Putamen (tissue), 1 donor: ENCODE measurements at regions not wholly inside any gene's neighbourhood (a gene's known extent, or its start where the extent isn't known, plus 50 kb on each side); places are given as distances from the start of the nearest gene placed in this dataset.

Experiments
- DNase-seq: peaks from one replicate; pipeline ENCODE4 v3.0.0-alpha.2; 2016; ENCODE audit warnings: low spot score

DNA sequence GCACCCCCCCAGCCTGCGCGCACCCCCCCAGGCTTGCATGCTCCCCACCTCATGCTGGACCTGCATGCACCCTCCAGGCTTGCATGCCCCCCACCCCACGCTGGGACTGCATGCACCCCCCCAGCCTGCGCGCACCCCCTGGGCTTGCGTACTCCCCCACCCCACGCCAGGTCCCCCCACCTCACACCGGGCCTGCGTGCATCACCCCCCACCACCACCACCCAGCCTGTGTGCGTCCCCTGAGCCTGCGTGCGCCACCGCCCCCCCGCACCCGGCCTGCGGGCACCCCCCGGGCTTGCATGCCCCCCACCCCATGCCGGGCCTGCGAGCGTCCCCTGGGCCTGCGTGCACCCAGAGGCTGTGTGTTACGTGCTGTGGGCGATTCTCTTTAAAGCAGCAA lies 61.0 kb upstream of the SLCO4A1 start:
- DNase-seq: no peak

DNA sequence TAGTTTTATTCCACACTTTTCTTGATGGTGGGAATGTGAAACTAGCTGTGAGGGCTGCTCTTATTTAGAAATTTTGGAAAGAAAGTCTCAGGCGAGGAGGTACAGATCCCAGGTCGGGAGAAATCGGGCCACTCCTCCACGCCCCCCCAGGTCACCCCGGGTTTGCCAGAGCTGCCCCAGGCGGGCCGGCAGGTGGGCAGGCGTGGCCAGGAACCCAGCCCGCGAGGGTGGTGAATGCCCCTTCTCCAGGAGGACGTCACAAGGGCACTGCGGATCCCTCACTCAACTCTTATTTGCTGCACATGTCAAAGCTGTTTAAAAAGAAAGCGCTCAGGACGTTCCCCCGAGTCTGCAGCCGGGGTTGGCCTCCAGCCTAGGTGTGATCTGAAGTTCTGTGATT lies 60.5 kb upstream of the SLCO4A1 start:
- no peak for DNase-seq

DNA sequence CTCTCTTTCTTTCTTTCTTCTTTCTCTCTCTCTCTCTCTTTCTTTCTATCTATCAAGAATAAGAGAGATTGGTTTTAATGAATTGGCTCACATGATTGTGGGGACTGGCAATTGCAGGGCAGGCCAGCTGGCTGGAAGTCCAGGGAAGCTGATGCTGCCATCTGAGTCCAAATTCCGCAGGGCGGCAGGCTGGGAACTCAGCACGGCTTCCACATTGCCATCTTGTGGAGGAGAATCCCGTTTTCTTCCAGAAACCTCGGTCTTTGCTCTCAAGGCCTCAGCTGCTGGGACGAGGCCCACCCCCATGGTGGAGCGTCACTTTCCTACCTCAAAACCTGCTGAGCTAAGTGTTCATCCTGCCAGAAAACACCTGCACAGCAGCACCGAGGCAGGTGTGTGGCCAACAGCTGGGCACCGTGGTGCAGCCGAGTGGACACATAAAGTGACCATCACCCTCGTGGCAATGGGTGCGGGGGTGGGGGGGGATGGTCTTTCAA lies 58.8 kb upstream of the SLCO4A1 start:
- DNase-seq: peak; percentile 9

DNA sequence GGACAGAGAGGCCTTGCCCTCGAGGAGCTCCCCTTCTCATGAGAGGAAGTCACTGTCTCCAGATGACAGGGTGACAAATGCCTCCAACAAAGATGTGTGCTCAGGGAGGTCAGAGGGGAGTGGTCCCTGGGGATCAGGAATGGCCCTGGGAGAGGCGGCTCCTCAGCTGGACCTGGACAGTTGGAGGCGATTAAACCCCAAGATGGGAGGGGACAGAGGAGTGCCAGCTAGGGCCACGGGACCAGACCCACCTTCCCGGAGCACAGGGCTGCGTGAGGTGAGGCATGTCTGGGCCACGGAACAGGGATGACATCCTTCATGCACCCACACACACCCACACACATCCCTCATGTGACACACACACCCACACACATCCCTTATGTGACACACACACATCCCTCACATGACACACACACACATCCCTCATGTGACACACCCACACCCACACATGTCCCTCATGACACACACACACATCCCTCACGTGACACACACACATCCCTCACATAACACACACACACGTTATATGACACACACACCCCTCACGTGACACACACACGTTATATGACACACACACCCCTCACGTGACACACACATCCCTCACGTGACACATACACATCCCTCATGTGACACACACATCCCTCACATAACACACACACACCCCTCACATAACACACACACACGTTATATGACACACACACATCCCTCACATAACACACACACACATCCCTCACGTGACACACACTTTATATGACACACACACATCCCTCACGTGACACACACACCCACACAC lies 57.4 kb upstream of the SLCO4A1 start:
- no peak for DNase-seq

DNA sequence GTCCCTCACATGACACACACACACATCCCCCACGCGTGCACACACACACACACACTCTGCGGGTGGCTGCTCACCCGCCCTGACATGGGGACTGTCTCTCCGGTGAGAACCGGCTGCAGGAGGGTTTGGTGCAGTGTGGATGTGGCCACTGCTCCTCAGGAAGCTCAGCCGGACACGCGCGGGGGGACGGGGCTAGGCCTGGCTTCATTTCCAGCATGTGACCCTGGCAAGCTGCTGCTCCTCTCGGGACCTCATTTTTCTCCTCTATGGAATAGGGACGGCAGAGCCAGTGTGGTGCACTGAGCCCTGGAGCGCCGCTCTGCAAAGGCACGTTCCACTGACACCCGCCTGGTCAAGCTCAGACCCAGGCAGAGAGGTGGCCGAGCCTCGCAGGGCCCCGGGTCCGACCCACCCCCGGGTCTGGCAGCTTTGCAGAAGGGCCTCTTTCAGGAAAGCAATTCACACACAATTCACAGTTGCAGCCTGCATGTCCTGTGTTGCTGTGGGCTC lies 56.8 kb upstream of the SLCO4A1 start:
- DNase-seq: no peak

DNA sequence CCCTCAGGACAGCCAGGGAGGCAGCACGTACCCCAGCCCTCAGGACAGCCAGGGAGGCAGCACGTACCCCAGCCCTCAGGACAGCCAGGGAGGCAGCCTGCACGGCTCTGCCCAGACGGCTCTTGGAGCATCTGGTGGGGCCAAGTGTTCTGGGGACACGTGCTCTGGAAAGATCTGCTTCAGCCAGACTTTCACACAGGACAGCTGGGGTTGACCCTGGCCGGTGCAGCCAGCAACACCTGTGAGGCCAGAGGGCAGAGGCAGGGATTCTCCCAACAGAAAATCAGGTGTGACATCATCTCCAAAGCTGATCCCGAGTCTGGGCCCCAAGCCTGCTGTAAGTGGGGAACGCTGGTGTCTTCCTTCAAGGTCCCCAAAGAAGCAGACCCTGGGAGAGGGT lies 55.5 kb upstream of the SLCO4A1 start:
- no peak for DNase-seq

DNA sequence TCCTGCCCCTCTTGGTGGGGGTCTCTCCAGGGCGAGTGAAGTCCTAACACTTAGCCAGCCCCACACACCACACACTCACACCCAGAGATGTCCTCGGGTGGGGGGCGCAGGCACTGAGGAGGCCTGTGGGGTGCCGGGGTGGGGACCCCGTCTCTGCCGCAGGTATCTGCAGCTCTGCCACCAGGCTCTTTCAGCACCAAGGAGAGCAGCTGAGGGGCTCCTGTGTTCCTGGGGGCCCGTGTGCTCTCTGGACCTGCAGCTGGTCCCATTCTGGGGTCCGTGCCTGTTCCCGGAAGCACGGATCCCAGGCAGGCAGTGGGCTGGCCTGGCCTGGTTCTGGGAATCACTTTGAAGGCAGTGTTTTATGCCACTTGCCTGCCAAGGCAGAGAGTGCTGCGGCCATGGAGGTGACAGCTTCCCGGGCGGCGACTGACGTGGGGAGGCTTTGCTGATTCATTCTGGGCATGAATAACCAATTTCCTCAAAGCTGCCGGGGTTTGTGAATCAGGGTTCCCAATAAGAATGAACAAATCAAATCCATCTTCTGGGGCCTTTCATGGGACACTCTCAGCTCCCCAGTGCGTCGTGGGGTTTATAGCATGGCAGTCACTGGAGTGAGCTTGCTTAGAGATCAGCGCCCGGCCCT lies 54.4 kb upstream of the SLCO4A1 start:
- no peak for DNase-seq

DNA sequence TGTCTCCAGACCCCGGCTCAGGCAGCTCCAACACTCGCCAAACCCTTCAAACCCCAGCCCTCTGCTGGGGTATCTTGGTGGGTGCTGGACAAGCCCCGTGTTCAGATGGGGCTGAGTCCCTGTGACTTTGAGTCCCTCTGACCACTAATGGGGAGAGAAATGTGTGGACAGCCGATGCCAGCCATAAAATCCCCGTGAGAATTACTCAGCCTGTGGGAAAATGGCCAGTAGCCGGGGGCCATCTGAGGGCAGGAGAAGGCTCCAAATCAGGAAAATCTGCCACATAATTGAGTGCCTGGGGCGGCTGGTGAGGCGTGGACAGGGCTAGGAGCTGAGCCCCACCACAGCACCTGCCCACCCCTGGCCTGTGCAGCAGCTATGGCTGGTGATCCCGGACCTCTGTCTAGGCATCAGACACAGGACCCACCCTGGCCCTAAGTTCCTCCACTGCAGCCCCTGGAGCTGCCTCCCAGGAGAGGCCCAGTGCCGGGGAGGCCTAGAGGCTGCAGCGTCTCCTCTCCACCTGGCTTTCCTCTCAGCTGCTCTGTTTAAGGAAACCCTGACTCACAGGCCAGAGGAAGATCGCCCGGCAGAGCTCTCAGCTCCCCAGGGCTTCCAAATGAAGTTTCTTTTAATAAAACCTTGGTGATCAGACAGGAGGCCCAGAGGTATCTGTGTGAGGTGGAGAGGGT lies 53.7 kb upstream of the SLCO4A1 start:
- DNase-seq: no peak

DNA sequence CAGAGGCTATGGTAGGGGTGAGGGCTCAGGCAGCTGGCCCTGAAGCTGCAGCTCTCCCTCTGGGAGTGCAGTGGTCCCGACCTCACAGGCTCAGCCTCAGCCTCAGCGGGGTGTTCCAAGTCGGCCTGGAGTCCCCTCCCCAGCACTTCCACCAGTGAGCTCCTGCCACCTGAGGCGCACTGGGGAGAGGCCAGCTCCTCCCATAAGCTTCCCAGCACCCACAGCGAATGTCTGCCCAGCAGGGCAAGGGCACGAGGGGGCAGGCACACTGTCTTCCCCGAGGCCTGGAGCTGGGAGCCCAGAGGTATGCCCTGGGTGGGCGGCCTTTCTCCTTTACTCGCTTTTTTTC lies 53.2 kb upstream of the SLCO4A1 start:
- no peak for DNase-seq

DNA sequence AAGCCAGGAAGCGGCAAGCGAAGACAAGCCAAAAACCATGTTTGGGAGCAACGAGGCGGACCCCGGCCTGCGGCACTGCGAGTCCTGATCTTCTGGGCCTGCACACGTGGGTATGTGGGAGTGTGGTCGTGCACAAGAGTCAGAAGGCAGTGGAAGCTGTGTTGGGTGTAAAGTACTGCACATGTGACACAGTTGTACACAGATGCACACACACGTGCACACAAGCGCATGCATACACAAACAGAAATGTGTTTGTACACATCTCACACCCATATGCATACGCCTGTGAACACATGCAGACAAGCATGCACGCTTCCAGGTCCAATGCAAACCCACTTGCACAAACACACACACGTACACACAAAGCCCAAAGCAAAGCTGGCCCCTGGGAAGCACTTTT lies 52.6 kb upstream of the SLCO4A1 start:
- no peak for DNase-seq

DNA sequence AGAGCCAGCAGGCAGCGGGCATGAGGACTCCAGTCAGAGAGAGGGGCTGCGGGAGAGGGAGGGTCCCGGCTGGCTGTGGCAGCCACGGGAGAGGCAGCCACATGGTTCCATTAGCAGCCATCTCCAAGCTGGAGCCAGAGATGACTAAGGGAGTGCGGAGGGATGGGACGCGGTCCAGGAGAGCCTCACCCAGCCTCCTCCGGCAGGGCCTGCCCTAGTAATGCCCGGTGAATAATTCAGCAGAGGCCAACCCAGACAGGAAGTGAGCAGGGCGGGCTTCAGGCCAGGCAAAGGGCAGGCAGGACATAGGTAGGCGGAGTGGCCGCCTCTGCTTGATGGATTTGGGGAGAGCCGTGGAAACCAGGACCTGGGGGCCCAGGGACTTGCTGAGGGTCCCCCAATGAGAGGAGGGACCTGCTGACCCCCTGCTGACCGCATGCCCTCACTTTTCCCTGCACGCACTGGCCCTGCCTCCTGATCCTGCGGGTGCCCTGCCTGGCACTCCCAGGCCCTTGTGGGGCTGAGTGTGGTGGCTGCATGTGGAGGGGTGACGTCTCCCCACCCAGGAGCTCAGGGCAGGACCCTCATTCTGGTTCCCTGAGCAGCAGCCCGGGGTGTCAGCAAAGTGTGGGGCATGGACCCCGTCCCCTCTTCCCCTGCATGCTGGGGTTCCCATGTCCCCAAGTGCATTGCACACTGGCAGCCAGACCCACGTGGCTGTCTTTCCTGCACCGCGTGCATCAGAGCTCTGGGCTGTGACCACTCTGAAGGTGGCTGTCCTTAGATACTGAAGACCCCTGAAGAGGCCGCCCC lies 51.8 kb upstream of the SLCO4A1 start:
- DNase-seq: no peak

DNA sequence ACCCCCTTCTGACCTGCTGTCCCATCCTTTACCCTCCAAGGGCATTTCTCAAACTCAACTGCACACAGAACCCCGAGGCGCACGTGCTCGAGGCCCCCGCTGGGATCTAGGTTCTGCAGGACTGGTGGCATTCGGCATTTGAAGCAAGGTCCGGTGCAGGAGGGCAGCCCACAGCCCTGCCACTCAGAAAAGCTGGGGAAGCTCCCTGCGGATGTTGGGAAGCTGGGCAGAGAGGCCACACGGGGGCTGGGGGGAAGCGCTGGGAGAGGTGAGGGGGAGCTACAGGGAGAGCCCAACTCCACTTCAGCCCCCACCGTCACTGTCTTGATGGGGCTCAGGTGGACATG lies 51.2 kb upstream of the SLCO4A1 start:
- no peak for DNase-seq

DNA sequence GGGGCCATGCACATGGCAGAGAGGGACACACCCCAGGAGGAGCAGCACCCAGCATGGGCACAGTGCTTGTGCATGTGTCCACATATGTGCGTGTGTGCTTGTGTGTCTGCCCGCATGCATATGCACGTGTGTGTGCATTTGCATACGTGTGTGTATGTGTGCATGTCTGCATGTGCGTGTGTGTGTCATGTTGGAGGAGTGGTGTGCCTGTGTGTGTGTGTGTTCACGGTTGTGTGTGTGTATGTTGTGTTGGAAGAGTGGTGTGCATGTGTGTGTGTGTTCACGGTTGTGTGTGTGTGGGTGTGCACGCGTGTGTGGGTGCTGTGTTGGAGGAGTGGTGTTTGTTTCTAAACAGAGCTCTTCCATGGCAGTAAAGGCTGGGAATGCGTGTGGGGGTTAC lies 50.7 kb upstream of the SLCO4A1 start:
- no peak for DNase-seq
